ENCODE measurements at regions not wholly inside any gene's neighbourhood (a gene's known extent, or its start where the extent isn't known, plus 50 kb on each side); places are given as distances from the start of the nearest gene placed in this dataset.

DNA sequence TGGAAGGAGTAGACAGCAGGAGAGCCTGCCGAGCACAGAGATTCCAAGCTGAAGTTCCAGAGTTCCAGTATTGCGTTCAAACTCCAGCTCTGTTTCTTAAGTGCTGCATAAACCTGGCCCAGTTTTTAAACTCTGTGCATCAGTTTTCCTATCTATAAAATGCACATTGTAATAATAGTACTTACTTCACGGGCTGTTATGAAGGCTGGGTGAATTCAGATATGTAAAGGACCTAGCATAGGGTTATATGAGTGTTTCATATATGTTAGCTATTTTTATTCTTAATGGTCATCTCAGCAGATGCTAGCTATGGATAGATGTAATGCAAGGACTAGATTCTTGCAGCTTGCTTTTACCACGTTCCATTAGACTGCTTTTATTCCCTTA is 293.1 kb upstream of the SEMA3C start:
- TF ChIP-seq, protein P1, sequence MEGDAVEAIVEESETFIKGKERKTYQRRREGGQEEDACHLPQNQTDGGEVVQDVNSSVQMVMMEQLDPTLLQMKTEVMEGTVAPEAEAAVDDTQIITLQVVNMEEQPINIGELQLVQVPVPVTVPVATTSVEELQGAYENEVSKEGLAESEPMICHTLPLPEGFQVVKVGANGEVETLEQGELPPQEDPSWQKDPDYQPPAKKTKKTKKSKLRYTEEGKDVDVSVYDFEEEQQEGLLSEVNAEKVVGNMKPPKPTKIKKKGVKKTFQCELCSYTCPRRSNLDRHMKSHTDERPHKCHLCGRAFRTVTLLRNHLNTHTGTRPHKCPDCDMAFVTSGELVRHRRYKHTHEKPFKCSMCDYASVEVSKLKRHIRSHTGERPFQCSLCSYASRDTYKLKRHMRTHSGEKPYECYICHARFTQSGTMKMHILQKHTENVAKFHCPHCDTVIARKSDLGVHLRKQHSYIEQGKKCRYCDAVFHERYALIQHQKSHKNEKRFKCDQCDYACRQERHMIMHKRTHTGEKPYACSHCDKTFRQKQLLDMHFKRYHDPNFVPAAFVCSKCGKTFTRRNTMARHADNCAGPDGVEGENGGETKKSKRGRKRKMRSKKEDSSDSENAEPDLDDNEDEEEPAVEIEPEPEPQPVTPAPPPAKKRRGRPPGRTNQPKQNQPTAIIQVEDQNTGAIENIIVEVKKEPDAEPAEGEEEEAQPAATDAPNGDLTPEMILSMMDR (IDR thresholded peaks at IDR 0.05; ENCODE audit: low read length), result no peak
- no peak for TF ChIP-seq EZH2 (IDR thresholded peaks at IDR 0.05; ENCODE audit: borderline replicate concordance, low read length)

Data from OCI-LY1 (cell line).